ENCODE measurements at regions not wholly inside any gene's neighbourhood (a gene's known extent, or its start where the extent isn't known, plus 50 kb on each side); places are given as distances from the start of the nearest gene placed in this dataset.
A peak's percentile ranks its signal among the peaks of the same experiment; 100 is the strongest.

DNA sequence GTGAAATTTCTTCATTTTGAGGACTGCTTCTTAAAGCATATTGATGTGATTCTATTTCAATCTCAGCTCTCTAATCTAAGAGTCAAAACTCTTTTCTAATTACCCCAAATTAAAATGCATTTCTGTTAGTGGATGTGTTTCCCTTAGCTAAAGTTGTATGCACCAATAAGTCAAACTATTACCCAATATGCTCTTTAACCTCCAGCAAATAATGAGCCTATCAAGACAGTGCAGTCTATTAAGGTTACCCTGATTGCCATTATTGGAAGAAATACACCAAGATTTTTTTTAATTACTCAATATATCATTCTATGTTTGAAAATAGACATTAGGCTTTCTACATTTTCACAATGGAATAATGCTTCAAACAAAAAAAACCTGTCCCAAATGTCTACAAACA, 310.0 kb downstream of the BTG1 start:
- no peak for DNase-seq

DNA sequence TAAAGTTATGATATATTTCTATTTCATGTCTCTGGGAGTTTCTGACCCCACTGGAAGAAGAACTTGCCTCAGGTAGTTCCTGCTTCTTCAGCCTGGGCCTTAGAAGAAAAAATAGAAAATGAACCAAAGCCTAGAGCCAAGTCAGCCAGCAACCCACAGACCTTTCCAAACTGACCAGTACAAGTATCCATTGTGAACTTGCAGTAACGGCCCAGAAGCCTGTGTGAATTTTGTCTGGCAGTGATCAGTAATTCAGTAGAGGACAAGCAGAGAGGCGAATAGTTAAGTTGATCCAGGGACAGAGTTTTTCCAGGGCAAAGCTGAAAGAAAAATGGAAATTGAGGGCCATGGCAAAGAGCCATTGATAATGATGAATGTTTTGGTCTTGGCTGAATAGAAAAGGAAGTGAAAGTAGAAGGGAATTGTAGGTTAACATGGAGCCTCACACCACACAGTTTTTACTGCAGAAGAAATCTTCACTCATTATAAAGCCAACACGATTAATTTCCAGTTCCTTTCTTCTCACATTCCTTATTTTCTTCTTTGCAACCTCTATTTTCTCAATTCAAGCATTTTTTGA, 311.8 kb downstream of the BTG1 start:
- DNase-seq, result no peak

DNA sequence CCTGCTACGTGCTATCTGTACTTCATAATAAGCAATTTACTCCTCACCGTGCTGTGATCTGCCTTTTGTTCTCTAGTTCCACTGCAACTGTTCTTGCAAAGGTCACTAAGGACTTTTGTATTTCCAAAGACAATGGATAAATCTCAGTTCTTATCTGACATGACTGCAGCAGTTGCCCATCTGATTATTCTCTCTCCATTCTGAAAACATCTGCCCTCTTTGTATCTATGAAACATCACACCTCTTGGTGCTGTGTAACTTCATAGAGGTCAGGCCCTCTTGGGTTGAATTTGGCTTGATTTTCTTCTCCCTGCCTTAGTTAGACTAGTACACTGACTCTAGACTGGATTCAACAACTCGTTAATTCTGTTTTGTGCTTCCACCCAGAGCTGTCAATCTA, 319.6 kb downstream of the BTG1 start:
- no peak for DNase-seq

DNA sequence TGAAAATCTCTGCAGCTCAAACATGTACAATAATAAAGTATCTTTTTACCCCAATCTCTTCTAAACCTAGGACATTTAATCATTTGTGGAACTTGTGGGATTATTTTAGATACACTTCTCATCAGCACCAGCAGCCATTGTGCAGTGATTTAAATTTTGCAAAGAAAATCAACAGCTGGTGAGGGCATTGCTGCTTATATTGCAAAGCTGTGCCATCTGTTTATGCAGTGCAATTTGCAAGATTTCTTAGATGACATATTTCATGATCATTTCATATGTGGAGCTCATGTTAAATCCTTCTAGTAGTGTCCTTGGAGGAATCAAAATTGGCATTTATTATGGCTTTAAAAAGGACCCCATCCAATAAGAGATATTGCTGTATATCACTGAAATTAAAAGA, 320.7 kb downstream of the BTG1 start:
- DNase-seq, result no peak

- no peak for DNase-seq
These were observed 326.6 kb downstream of the BTG1 start for GRCh38 chr12:91819132-91819447.

DNA sequence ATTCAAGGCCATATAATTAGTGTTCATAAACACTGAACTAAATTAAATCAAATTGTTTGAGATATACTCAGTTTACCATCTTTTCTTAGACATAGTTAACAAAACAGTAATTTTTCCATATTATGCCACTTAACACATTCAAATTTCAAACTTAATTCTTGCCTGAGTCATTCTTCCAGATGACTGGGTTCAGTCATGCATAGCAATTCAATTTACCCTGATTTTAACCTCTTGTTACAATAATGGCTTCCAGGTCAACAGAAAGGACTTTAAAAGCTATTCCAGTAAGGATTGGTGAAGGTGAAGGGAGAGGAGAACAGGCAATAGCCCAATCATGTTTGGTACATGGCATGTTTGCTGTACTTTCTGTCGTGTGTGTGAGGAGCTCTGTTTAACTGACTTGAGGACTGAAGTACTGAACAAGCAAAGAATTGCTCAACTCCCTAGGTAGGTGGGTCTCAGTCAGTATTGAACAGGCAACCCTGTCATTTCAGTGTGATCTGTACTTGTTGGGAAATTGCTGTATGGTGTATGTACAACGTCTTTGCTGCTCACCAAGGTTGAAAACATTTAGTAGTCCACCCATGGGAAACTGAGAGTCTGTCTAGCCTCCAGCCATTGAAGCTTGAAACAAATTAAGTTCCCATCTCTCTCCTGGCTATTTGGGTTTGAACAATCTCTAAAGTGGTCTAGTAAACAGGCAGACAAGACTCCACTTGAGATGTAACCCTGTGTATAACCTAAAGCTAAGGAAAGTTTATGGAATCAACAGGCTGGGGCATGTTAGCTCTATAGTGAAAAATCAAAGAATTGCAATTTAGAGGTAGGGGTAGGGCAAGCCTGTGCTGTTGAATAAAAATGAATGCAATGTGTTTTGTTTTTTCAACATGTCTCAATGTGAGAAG, 327.2 kb downstream of the BTG1 start:
- DNase-seq, result no peak

GRCh38 chr12:91817517-91817916, 328.1 kb downstream of the BTG1 start:
- no peak for DNase-seq

DNA sequence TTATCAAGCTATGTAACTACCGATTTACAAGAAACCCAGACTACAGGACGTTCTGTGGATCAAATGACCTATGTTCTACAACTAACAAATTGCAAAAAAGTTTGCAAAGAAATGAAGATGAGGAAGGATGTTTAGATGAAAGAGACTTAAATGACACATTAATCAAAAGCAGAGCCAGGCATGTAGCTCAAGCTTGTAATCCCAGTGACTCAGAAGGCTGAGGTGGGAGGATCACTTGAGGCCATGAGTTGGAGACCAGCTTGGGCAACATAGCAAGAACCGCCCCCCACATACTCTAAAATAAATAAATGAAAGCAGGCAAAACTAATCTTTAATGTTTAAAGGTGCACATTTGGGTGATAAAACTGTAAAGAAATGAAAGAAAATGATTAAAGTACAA, 331.9 kb downstream of the BTG1 start:
- no peak for DNase-seq

- peak; percentile 77 for DNase-seq
These were observed 334.0 kb downstream of the BTG1 start for GRCh38 chr12:91811481-91812287.

GRCh38 chr12:91810531-91811451, 334.9 kb downstream of the BTG1 start:
- no peak for DNase-seq

DNA sequence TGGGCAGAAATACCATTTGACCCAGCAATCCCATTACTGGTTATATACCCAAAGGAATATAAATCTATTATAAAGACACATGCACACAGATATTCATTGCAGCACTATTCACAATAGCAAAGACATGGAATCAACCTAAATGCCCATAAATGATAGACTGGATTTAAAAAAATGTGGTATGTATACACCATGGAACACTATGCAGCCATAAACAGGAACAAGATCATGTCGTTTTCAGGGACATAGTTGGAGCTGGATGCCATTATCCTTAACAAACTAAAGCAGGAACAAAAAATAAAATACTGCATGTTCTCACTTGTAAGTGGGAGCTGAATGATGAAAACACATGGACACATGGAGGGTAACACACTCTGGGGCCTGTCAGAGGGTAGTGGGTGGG, 335.6 kb downstream of the BTG1 start:
- no peak for DNase-seq

GRCh38 chr12:91805031-91805430, 340.6 kb downstream of the BTG1 start:
- peak; percentile 92 for DNase-seq

GRCh38 chr12:91804533-91804932, 341.1 kb downstream of the BTG1 start:
- DNase-seq, result peak; percentile 97

DNA sequence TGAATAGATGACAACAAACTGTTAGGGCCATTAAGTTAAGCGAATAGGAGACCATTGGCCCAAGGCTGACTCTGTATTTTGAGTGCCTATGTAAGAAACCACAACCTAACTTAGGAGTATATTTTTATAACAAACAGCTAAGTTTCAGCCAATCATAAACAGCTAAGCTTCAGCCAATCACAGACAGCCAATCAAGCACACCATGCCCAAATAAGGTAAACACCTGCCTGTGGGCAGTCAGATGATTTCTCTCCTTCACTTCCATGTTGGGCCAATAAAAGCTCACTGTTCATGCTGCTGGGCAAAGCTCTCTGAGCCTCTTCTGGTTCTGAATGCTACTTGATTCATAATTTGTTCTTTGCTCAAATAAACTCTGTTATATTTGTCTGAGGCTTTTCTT, 344.6 kb downstream of the BTG1 start:
- DNase-seq, result no peak

GRCh38 chr12:91793676-91794075, 352.0 kb downstream of the BTG1 start:
- no peak for DNase-seq

DNA sequence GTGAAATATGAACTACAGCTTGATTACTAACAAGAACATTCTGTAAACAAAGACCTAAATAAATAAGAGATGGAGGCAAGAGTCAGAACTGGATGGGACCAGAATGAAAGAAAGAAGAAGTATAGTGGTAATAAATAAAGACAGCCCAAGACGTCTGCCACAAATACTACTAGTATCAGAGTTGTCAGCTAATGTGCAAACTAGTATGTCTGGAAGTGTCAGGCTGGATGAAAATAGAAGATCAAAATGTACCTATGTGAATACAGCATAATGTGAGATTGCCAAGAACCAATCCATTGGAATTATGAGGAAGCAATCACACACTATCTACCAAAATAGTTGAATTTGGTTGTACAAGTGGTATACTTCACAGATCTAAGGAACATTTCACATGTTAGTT, 353.0 kb downstream of the BTG1 start:
- no peak for DNase-seq

GRCh38 chr12:91786499-91787272, 359.0 kb downstream of the BTG1 start:
- no peak for DNase-seq

DNA sequence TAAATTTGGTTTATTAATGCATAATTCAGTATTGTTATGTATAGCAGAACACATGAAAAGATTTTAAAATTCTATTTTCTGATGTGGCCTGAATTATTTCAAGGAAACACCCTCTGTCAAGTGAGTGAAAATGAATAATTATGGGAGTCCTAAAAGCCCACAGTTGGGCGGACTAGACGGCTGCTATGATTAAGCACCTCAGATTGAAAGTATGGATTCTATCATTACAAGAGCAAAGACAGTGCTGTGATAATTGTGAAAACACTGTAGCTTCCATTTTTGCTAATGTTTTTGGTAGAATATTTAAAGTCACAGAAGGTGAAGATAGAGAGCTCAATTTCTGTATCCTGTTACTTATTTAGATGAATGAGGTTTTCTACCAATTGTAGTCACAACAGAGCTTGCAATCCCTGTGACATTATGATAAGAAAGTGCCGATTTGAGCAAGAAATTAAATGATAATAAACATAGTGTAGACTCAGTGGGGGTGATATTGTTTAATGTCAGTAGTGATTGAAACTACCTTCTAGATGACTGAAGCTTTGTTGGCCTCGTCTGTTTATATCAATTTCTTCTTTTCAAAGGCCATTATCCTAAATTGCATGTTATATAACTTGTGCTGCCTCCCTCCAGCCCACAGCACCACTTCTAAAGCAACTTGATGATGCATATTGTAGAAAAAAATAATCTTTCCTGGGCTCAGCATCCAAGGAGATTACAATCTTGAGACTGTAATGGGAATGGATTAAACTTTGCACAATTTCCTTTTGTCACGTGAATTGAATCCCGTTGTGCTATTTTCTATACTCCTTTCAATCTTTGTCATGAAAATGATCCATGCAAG, 359.8 kb downstream of the BTG1 start:
- no peak for DNase-seq

DNA sequence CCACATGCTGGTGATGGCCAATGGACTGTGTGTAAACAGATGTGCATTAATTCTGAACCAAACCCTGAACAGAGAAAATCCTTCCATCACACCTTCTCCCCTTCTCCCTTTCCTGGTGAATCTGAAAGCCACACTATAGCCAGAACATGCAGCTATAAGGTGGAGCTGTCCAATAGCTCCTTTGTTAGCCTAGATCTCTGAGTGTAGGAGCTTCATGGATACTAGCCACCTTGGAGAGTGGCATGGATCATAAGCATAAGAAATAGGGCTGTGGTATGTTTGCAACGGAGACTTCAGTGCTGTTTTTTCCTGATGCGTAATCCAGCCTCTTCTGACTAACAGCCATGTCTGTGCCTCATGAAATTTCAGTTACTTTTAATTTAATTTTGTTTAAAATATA, 364.5 kb downstream of the BTG1 start:
- DNase-seq, result peak; percentile 54

GRCh38 chr12:91778938-91779400, 366.7 kb downstream of the BTG1 start:
- DNase-seq, result peak; percentile 95
